ENCODE measurements at regions not wholly inside any gene's neighbourhood (a gene's known extent, or its start where the extent isn't known, plus 50 kb on each side); places are given as distances from the start of the nearest gene placed in this dataset.

- FAIRE-seq, result no peak
These were observed 673.6 kb upstream of the ADGRL2 start for GRCh38 chr1:81126989-81127581.

GRCh38 chr1:81125672-81126071, 675.1 kb upstream of the ADGRL2 start:
- no peak for FAIRE-seq

GRCh38 chr1:81121306-81121705, 679.4 kb upstream of the ADGRL2 start:
- no peak for FAIRE-seq

- no peak for FAIRE-seq
These were observed 681.4 kb upstream of the ADGRL2 start for GRCh38 chr1:81119319-81119718.

GRCh38 chr1:81118550-81118949, 682.2 kb upstream of the ADGRL2 start:
- FAIRE-seq, result no peak

- FAIRE-seq, result no peak
These were observed 685.3 kb upstream of the ADGRL2 start for GRCh38 chr1:81115422-81115821.

GRCh38 chr1:81114191-81114590, 686.5 kb upstream of the ADGRL2 start:
- no peak for FAIRE-seq

- no peak for FAIRE-seq
These were observed 687.0 kb upstream of the ADGRL2 start for GRCh38 chr1:81113688-81114087.

GRCh38 chr1:81111818-81112217, 688.9 kb upstream of the ADGRL2 start:
- FAIRE-seq, result no peak

- FAIRE-seq, result no peak
These were observed 691.7 kb upstream of the ADGRL2 start for GRCh38 chr1:81109038-81109437.

- FAIRE-seq, result no peak
These were observed 702.9 kb upstream of the ADGRL2 start for GRCh38 chr1:81097860-81098259.

- FAIRE-seq, result no peak
These were observed 727.2 kb upstream of the ADGRL2 start for GRCh38 chr1:81073580-81073979.

- FAIRE-seq, result no peak
These were observed 728.6 kb upstream of the ADGRL2 start for GRCh38 chr1:81071969-81072753.

- FAIRE-seq, result no peak
These were observed 729.5 kb upstream of the ADGRL2 start for GRCh38 chr1:81071072-81071858.

- no peak for FAIRE-seq
These were observed 730.9 kb upstream of the ADGRL2 start for GRCh38 chr1:81069856-81070255.

GRCh38 chr1:81068726-81069125, 732.0 kb upstream of the ADGRL2 start:
- FAIRE-seq, result no peak

- FAIRE-seq, result no peak
These were observed 746.9 kb upstream of the ADGRL2 start for GRCh38 chr1:81053826-81054225.

GRCh38 chr1:81052162-81052561, 748.6 kb upstream of the ADGRL2 start:
- no peak for FAIRE-seq

GRCh38 chr1:81050390-81050789, 750.3 kb upstream of the ADGRL2 start:
- no peak for FAIRE-seq

- FAIRE-seq, result no peak
These were observed 756.0 kb upstream of the ADGRL2 start for GRCh38 chr1:81044708-81045107.

GRCh38 chr1:81042225-81042624, 758.5 kb upstream of the ADGRL2 start:
- FAIRE-seq, result no peak

- FAIRE-seq, result no peak
These were observed 766.4 kb upstream of the ADGRL2 start for GRCh38 chr1:81034291-81034690.

- no peak for FAIRE-seq
These were observed 767.7 kb upstream of the ADGRL2 start for GRCh38 chr1:81032973-81033425.

GRCh38 chr1:81032374-81032773, 768.4 kb upstream of the ADGRL2 start:
- FAIRE-seq, result no peak

All from G401.6 (cell line).